Left renal pelvis (tissue), 4 donors: ENCODE measurements at regions not wholly inside any gene's neighbourhood (a gene's known extent, or its start where the extent isn't known, plus 50 kb on each side); places are given as distances from the start of the nearest gene placed in this dataset.
A peak's percentile ranks its signal among the peaks of the same experiment; 100 is the strongest.
"Not testable (repeated sequence)": the region's sequence is repeated elsewhere in the genome, so short reads cannot be mapped to it uniquely, and the experiment has no call there.

ENCODE experiments used
- DNase-seq, 4 donors: peaks; one replicate each; pipeline ENCODE4 v3.0.0-alpha.2; 2013; ENCODE audit warnings: low read depth in 4 of 4, low spot score in 3 of 4

DNA sequence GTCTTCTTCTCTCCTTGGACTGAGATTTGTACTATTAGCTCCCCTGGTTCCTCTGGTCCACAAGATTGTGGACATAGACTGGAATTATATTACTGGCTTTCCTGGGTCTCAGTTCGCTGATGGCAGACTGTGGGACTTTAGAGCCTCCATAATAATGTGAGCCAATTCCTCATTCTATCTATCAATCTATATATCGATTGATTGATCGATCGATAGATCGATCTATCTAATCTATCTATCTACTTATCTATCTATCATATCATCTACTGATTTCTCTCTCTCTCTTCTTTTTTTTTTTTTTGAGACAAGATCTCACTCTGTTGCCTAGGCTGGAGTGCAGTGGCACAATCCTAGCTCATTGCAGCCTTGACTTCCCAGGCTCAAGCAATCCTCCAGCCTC lies 51.5 kb upstream of the DDR1 start:
- DNase-seq = no peak

DNA sequence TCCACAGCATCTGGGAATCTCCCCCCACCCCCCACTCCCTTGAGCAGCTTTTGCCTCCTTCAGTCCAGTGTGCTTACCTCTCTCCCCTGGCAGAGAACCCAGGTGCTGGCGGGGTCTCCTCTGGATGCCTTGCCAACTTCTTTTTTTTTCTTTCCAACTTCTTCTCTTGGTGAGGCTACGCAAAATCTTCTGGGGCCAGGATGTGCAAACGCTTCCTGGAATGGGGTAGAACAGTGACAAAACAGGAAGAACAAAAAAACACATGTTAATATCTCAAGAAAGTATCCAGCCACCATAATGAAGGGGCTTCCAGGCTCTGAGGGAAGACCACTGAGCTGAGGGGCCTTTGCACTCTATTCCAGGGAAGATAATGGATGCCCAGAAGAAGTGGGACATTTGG lies 53.9 kb upstream of the DDR1 start:
- no peak for DNase-seq

DNA sequence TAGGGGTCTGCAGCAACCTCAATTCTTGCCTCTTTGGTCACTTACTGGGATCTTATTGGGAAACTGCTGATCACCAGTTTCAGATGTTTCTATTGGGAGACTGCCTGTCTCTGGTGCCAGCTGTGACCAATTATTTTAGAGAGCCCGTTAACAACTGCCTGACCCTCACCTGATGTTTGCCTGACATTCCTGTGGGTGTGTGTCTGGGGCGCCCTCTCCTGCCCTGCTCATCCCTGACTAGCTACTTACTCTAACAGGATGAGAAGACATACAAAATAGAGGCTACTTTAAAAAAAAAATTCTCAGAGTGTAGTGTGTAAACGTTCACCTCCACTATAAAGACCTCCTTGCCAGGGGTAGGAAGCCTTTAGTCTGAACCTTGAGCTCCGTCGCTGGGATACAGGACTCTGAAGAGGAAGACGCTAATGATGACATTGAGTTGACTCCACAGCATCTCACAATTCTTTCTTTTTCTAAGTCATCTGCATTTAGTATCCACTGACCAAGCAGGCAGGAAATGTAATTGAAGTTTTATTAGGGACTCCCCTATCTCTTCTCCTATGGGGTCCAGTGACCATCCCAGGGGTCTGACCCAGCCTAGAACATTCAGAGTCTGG lies 54.6 kb upstream of the DDR1 start:
- DNase-seq = no peak

DNA sequence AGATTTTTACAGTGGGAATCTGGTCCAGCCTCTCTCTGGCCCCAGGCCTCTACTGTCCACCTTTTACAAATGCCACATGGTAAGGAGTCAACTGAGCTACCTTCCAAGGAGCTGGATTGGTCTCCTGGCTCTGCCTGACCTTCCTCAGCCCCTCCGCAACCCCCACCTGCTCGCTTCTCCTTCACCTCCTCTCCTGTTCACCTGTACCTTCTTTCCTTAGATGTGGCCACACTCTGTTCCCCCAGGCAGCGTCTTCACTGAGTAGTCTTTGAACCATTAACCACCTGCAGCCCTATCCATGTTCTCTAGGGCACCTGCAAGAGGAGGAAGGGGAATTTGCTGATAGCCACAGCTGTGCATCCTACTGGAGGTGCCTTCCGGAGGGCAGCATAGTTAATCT lies 55.3 kb upstream of the DDR1 start:
- DNase-seq = no peak

DNA sequence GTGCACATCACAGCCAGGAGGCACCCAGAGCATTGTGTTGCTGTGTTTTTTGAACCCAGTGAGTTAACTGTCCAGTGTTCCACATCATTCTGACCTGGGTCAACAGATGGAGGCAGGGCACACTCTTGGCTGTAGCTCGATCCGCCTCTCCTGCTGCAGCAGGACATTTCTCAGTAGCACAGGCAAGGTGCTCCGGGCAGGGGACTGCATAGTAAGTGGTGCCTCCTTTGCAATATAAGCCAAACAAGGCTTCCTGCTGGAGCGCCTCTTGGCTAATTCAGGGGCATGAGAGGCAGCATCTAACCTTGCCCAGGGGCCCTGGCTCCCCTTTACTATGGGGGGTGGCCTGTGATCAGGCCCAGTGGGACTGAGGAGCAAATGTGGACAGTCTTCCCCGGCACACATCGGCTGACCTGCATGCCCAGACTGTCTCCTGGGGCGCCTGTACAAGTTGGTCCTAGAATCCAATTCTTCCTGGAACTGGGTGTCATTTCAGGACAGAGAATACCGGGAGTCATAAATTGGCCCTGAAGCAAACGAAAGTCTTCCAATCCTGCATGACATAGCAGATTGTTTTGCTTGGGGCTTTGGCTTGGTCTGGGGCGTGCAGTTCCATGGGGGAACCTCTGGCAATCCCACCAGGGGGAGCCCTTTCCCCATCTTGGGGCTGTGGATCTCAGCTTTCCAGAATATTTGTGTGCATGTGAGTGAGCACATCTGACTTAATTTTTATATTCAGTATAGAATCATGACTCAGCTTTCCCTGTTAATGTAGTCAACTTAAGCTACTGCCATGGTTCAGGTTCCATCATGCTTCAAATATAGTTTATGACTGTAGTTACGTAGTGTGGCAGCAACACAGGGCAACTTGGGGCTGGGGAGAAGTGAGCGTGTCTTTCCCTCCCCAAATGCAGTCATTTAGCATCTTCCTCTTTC lies 56.0 kb upstream of the DDR1 start:
- DNase-seq = peak in 3 of 4 donors; percentile 69 to 77 (median 75)

DNA sequence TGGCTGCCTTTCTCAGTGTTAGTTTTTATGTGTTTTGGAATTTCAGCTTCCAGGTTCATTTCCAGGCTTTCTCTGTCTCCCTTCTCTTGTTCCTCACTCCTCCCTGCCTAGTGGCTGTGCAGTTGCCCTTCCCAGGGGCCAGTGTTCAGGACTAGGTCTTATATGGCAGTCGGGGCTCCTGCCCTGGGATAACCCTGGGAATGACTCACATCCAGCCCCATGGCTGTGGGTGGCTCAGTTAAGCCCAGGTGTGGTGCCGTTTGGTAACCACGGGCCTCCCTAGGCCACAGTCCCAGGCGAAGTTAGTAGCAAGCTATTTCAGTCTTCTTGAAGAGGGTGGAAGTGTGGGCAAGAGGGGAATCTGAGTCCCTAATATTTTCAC lies 57.4 kb upstream of the DDR1 start:
- no peak for DNase-seq

DNA sequence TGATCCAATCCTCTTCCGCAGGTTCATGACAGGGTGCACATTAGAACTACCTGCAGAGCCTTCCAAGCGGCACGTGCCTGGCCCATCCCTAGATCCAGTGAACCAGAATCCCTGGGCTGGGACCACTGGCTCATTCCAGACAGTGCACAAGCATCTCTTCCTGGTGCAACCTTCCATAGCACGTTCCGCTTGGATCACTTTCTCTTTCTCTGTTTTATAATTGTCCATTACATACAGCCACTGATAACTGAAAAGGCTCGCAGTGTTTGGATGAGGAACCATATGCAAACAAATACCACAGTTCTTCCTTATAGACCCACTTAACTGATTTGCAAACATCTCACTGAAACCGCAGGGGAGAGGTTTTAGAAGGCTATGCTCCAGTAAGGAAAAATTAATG lies 59.6 kb upstream of the DDR1 start:
- no peak for DNase-seq

DNA sequence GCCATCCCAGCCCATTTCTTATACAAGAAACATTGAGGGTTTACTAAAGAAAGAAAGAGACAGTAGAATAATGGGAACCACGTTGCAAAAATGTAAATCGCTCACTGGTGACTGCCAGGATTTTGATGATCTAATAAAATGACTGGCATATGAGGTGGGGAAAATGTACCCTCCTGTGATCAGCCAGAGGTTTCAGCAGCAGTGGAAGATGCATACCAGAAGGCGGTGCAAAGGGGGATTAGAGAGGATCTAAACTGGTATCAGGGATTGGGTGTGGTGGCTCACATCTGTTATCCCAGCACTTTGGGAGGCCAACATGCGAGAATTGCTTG lies 60.8 kb upstream of the DDR1 start:
- no peak for DNase-seq

DNA sequence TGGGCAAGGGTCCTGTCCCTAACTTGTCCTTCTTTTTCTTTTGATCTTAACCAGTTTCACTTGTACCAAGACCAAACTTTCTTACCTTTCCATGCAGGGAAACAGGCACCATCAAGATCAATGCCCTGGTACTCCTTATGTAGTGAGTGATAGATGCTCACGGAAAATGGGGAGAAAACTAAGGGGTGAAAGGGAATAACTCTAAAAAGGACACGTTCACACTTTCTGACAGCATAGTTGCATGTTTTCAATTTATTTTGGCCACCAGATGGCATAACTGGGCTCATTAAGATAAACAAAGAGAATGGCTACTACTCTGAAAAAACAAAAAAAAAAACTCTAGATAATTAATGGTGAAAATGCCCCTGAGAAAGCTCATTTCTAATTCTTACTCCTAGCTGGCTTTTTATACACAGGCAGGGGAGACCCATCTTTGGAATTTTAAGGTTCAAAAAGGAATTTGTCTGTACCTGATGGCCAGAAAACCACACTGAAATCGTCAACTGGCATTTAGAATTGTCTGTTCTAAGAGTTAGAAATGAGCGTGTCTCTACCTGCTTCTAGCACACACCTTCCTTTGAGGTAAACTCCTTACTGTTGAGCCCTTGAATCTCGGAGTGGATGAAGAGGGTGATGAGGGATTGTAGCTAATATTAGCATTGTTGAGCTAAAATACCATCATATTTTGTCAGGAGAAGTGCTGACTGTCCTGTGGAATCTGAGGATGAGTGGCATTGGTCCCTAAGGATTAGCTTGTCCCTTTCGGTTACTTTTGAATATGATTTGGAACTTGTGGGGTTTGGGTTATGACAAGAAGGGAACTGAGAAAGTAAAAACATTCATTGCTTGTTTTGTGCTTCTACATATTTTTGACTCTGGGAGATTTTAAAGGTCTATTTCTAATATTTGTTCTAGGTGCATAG lies 62.2 kb upstream of the DDR1 start:
- no peak for DNase-seq

DNA sequence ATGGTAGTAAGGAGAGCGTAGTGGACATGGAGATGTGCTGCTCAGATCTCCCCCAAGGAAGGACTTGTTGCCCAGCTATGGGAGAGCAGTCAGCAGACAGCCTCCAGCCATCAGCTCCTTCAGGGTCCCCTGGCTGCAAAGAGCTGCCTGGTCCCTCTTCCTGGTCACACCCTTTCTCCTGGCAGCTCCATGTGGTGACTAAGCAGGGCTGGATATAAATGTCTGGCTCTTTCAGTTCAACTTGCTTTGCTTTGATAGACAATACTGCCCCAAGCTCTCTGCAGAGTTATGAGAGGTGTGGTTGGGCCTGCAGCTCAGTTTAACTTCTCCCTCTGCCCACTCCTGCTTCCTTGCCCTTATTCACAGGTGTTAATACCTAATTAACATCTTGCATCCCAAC lies 64.1 kb upstream of the DDR1 start:
- no peak for DNase-seq

DNA sequence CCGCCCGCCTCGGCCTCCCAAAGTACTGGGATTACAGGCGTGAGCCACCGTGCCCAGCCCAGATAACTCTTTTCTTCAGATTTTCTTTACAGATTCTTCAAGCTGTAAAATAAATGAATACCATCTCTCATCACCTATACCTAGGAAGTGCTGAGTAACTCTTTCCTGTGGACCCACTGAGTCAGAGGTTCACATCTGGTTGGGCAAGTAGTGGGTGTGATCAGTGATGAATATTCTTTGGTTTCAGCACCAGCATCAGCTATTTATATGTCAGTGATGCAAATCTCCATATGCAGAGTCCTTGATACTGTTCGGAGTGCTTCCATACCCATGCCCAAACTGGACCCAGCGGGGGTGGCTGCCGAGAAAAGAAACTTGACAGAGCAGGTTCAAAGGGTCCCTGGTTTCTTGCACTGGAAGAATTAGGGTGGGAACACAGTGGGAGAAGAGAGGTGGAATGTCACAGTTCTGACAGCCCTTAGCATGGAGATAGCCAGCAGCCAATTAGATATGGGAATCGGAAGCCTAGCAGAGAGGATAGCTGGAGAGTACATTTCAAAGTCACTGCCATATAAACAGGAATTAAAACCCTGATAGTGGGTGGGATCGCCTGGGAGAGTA lies 64.9 kb upstream of the DDR1 start:
- no peak for DNase-seq

DNA sequence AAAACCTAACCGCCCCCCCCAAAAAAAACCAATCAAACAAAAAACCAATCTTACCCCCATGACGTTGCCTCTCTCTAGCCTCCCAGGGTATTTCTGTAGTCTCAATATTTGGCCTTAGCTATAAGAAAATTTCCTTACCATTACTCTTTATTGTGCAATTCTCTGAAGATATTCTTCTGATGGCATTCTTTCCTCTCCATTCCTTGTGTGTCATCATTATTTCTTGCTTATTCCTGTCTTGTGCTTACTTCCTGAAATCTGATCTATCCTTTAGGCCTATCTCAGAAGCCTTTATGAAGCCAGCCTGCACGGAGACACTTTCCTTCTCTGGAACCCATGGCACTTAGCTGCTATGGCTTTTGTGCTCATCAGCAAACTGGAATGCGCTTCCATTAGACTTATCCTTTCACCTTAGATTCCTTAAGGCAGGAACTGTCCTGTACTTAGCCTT lies 65.9 kb upstream of the DDR1 start:
- no peak for DNase-seq

DNA sequence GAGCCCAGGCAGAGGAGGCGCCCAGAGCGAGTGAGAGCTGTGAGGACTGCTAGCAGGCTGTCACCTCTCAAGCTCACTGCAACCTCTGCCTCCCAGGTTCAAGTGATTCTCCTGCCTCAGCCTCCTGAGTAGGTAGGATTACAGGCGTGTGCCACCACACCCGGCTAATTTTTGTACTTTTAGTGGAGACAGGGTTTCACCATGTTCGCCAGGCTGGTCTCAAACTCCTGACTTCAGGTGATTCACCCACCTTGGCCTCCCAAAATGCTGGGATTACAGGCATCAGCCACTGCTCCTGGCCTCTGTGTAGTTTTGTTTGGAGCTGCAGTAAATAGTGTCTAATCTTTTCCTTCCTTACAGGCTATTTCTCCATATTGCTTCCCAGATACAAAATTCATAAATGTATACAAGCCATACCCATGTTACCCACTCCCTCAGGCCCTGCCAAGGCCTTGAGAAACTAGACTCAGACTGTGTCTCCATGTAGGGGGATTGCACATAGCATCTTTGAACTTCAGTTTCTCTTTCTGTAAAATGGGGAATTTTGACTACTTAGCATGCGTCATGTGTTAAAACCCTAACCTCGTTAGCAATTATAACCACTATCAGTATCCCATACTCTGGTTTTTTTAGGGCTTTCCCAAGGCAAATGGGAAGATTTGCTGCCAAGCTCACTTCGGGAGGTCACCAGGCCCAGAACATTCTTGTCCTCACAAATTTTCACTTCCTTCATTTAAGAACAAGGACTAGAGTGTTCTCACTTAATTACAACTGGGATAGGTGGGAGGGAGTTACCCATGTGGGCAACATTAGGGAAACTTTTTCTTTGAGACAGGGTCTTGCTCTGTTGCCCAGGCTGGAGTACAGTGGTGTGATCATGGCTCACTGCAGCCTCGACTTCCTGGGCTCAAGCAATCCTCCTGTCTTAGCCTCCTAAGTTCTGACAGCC lies 67.3 kb upstream of the DDR1 start:
- no peak for DNase-seq

DNA sequence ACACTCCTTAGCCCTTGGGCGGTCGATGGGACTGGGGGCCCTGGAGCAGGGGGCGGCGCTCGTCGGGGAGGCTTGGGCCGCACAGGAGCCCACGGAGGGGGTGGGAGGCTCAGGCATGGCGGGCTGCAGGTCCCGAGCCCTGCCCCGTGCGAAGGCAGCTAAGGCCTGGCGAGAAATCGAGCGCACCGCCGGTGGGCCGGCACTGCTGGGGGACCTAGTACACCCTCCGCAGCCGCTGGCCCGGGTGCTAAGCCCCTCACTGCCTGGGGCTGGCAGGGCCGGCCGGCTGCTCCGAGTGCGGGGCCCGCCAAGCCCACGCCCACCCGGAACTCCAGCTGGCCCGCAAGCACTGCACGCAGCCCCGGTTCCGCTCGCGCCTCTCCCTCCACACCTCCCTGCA lies 68.0 kb upstream of the DDR1 start:
- DNase-seq = not testable (repeated sequence)

DNA sequence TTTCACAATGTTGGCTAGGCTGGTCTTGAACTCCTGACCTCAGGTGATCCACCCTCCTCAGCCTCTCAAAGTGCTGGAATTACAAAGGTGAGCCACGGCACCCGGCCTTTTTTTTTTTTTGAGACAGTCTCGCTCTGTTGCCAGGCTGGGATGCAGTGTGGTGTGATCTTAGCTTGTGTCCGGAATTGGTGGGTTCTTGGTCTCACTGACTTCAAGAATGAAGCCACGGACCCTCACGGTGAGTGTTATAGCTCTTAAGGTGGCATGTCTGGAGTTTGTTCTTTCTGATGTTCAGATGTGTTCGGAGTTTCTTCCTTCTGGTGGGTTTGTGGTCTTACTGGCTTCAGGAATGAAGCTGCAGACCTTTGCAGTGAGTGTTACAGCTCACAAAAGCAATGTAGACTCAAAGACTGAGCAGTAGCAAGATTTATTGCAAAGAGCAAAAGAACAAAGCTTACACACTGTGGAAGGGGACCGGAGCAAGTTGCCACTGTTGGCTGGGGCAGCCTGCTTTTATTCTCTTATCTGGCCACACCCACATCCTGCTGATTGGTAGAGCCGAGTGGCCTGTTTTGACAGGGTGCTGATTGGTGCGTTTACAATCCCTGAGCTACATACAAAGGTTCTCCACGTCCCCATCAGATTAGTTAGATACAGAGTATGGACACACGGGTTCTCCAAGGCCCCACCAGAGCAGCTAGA lies 69.1 kb upstream of the DDR1 start:
- not testable (repeated sequence) for DNase-seq

DNA sequence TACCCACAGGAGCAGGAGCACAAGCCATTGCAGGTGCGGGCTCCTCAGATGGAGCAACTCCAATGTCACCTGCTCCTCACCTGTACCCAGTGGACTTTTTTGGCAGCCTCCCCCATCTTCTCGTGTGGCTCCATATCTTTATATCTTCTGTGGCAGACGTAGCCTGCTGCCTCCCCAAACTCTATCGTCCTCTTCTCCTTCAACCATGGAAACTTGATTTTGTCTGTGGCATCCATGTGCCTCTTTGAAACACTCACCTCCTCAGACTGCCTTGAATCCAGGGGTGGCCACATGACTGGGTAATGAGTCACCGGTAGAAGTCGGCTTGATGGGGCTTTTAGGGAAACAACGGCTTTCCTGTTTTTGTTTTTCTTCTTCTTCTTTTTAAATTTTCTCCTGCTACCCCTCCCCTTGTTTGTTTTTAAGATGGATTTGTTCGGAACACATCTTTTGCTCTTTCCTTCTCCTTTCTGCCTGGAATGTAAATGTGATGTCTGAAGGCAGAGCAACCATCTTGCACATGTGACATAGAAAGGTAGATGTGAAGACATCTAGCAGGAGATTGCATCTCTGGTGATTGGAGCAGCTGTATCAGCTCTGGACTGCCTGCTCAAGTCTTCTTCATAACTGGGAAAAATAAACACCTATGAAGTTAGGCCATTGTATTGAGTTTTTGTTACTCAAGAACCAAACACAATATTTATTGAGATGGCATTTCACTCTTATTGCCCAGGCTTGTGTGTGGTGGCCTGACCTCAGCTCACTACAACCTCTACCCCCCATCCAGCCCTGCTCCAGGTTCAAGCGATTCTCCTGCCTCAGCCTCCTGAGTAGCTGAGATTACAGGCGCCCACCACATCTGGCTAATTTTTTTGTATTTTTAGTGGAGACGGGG lies 69.9 kb upstream of the DDR1 start:
- DNase-seq = no peak

DNA sequence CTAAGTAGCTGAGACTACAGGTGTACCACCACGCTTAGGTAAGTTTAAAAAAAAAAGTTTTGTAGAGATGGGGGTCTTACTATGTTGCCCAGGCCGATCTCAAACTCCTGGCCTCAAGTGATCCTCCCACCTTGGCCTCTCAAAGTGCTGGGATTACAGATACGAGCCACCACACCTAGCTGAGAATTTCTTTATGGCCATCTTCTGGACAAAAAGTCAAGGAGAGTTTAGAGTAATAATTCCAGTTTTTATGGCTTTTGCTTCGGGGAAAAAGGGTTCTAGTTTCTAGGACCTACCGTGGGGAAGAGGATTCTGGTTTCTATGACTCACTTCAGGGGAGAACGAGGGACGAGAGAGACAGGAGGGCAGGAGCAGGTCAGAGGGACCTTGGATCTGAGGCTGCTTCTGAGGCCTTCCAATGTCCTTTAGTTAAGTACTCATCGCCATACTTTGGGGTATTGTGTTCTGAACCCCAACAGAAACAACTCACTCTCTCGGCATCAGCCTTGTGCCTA lies 69.3 kb upstream of the IER3 start:
- no peak for DNase-seq

DNA sequence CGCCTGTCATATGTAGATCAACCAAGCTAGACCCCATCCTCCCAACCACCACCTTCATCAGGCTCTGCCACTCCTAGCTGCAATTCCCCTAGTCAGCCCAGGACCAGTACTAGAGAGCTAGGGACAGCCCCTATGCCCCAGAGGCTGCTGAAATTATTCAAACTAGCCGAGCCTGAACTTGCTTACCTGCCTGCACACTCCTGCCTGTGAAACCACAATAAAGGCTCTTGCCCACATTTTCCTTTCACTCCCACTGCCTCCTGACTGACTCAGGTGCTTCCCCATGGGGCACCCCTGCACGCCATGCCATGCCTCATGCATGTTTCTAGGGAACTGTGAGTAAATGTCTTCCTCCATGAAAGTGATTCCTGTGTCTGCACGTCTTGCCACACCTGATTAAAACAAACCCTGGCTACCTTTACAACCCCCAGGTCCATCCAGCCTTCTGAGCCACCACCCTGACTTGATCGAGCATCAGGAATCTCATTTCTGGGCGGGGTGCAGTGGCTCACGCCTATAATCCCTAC lies 66.5 kb upstream of the IER3 start:
- no peak for DNase-seq
